Osteoblast (primary cell): ENCODE measurements at regions not wholly inside any gene's neighbourhood (a gene's known extent, or its start where the extent isn't known, plus 50 kb on each side); places are given as distances from the start of the nearest gene placed in this dataset.

Source experiments
- DNase-seq: peaks from one replicate; pipeline ENCODE4 v3.0.0; 2011; ENCODE audit warnings: low spot score, mixed read lengths; ENCODE audit not compliant: insufficient read length; ENCODE audit errors: missing footprints
- H2AFZ ChIP-seq: 2 replicates; pipeline ENCODE4 v1.6.0; 2011; ENCODE audit warnings: mild to moderate bottlenecking, low read length
- H3K27ac ChIP-seq: 2 replicates; pipeline ENCODE4 v1.5.1; 2011; ENCODE audit warnings: mild to moderate bottlenecking, low read depth, low read length, moderate library complexity
- H3K27me3 ChIP-seq: 2 replicates; pipeline ENCODE4 v1.6.0; 2012; ENCODE audit warnings: mild to moderate bottlenecking, control low read depth, inconsistent platforms, low read length, moderate library complexity; ENCODE audit not compliant: insufficient read depth
- H3K36me3 ChIP-seq: 2 replicates; pipeline ENCODE4 v1.5.1; 2011; ENCODE audit warnings: mild to moderate bottlenecking, low read length, control low read depth, moderate library complexity; ENCODE audit not compliant: insufficient read depth
- H3K4me1 ChIP-seq: 2 replicates; pipeline ENCODE4 v1.5.1; 2011; ENCODE audit warnings: mild to moderate bottlenecking, low read length, control low read depth, moderate library complexity; ENCODE audit not compliant: insufficient read depth
- H3K4me2 ChIP-seq: 2 replicates; pipeline ENCODE4 v1.6.0; 2011; ENCODE audit warnings: mild to moderate bottlenecking, low read length; ENCODE audit not compliant: insufficient read depth
- H3K4me3 ChIP-seq: fragments of 200-600 bp; sonication (generic); 3 replicates; pipeline ENCODE4 v1.5.1; 2012; ENCODE audit warnings: mild to moderate bottlenecking, low read length, inconsistent platforms; ENCODE audit not compliant: insufficient read depth
- H3K79me2 ChIP-seq: 2 replicates; pipeline ENCODE4 v1.6.0; 2012; ENCODE audit warnings: mild to moderate bottlenecking, low read length, control low read depth, inconsistent platforms; ENCODE audit not compliant: insufficient read depth
- H3K9me3 ChIP-seq: 2 replicates; pipeline ENCODE4 v1.5.1; 2011; ENCODE audit warnings: low read depth, low read length, control low read depth
- H4K20me1 ChIP-seq: 2 replicates; pipeline ENCODE4 v1.6.0; 2012; ENCODE audit warnings: mild to moderate bottlenecking, low read length, control low read depth; ENCODE audit not compliant: insufficient read depth
- TF ChIP-seq, protein P1 (sequence below): IDR thresholded peaks from 2 replicates; pipeline ENCODE4 v1.5.1; 2011; ENCODE audit warnings: mild to moderate bottlenecking, low read depth, low read length, moderate library complexity; ENCODE audit errors: extremely low read depth

DNA sequence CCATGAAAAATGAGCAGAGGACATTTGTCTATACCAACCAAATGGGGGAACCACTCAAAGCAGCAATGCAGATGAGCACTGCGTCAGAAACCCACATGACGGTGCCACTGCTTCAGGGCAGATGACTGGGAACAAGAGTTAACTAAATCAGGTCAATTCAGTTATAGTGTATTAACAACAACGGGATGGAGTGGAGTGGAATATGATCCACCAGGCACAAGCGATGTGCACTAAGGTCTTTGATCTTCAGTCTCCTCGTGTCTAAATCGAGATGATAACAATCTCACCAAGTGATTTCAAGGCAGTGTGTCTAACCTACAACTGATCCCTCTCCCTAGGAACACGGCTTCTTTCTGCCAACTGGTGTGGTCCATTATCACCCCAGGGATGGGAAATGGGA lies 269.0 kb downstream of the RAD51AP2 start:
- H3K79me2 ChIP-seq = no peaks in the 10 kb centered on the region
- TF ChIP-seq, protein P1, sequence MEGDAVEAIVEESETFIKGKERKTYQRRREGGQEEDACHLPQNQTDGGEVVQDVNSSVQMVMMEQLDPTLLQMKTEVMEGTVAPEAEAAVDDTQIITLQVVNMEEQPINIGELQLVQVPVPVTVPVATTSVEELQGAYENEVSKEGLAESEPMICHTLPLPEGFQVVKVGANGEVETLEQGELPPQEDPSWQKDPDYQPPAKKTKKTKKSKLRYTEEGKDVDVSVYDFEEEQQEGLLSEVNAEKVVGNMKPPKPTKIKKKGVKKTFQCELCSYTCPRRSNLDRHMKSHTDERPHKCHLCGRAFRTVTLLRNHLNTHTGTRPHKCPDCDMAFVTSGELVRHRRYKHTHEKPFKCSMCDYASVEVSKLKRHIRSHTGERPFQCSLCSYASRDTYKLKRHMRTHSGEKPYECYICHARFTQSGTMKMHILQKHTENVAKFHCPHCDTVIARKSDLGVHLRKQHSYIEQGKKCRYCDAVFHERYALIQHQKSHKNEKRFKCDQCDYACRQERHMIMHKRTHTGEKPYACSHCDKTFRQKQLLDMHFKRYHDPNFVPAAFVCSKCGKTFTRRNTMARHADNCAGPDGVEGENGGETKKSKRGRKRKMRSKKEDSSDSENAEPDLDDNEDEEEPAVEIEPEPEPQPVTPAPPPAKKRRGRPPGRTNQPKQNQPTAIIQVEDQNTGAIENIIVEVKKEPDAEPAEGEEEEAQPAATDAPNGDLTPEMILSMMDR = no peak
- H3K27me3 ChIP-seq = no peaks in the 10 kb centered on the region
- no peaks in the 10 kb centered on the region for H3K36me3 ChIP-seq
- no peak overlapping the region for H3K27ac ChIP-seq
- no peak overlapping the region for H2AFZ ChIP-seq
- H3K4me1 ChIP-seq = no peaks in the 10 kb centered on the region
- peaks cover 3% of the 10 kb centered on the region for H3K9me3 ChIP-seq
- no peak overlapping the region for H3K4me2 ChIP-seq
- DNase-seq = no peak
- H4K20me1 ChIP-seq = no peaks in the 10 kb centered on the region
- H3K4me3 ChIP-seq = no peak overlapping the region

DNA sequence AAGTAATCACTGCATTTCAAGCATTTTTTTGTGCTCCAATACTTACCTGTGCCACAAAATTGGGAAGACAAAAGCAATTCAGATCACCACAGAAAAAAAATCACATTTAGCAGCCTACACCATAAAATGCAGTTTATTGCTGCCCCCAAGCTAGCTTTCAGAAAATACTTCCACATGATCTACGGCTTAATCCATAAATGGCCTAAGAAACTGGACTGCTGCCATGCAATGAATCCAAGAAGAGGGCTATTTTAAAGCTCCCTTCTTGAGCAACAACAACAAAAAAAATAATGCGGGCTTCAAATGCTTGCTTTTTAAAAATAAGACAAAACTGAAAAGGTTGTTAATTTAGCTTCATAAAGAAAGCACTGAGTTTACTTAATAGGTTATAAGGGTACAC lies 272.3 kb downstream of the RAD51AP2 start:
- Histone ChIP-seq H3K27ac (no peak overlapping the region), H3K27me3 (no peaks in the 10 kb centered on the region), H3K4me3 (no peak overlapping the region), H3K4me1 (no peaks in the 10 kb centered on the region), H2AFZ (no peak overlapping the region), H3K9me3 (peaks cover 3% of the 10 kb centered on the region), H3K36me3 (no peaks in the 10 kb centered on the region), H4K20me1 (no peaks in the 10 kb centered on the region), H3K4me2 (no peak overlapping the region), H3K79me2 (no peaks in the 10 kb centered on the region)
- TF ChIP-seq, protein P1 = no peak
- DNase-seq = no peak

DNA sequence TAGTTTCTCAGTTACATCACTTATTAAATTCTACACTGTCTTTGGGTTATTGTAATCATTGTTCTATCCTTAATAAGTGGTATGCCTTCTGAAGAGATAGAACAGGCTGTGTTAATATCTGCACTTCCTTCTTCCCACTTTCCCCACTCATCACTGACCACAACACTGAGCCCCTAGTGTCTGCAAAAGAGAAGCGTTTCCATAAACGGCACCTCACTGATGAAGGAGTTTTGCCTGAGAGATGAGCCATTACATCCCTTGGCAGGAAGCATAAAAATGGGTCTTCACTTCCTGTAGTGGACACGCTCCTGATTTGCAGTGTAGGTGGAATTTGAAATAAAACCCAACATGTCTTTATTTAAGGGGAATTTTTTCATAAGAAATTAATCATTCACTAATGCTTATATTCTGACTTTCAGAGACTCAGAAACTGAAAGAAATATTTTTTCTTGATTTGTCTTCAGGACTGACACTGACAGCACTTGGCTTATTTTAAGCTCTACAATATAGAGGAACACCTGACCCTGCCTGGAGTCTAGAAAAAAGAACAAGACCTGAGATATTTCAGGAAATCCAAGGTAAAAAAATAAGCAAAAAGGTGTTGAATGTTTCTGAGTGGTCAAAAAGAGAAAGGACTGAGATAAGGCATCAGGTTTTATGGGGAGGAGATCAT lies 275.3 kb downstream of the RAD51AP2 start:
- Histone ChIP-seq H3K79me2 (no peaks in the 10 kb centered on the region), H3K27ac (no peak overlapping the region), H3K9me3 (no peaks in the 10 kb centered on the region), H2AFZ (no peak overlapping the region), H3K36me3 (no peaks in the 10 kb centered on the region), H3K4me3 (no peak overlapping the region), H3K4me2 (no peak overlapping the region), H3K27me3 (no peaks in the 10 kb centered on the region), H3K4me1 (no peaks in the 10 kb centered on the region), H4K20me1 (no peaks in the 10 kb centered on the region)
- TF ChIP-seq, protein P1 = no peak
- DNase-seq = no peak

DNA sequence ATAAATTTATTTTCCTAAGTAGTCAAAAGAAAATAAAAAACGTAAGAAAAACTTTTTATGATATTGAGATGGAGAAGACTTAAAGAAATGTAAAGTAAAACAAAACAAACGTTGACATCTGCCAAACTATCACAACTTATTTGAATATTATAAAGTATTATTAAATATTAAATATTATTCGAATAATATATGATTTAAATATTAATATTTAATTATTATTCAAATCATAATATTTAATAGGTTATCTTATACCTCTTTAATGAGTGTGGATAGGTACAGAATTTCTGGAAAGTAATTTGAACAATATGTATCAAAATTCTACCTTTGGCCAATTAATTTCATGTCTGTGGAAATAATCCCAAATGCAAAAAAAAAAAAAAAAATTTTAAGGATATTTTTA lies 278.7 kb downstream of the RAD51AP2 start:
- no peak overlapping the region for H3K4me2 ChIP-seq
- no peaks in the 10 kb centered on the region for H3K36me3 ChIP-seq
- no peaks in the 10 kb centered on the region for H3K27me3 ChIP-seq
- no peak for DNase-seq
- no peaks in the 10 kb centered on the region for H3K4me1 ChIP-seq
- H4K20me1 ChIP-seq = no peaks in the 10 kb centered on the region
- no peak overlapping the region for H3K27ac ChIP-seq
- H3K4me3 ChIP-seq = no peak overlapping the region
- H2AFZ ChIP-seq = no peak overlapping the region
- TF ChIP-seq, protein P1 = no peak
- no peaks in the 10 kb centered on the region for H3K9me3 ChIP-seq
- H3K79me2 ChIP-seq = no peaks in the 10 kb centered on the region
